ENCODE measurements at regions not wholly inside any gene's neighbourhood (a gene's known extent, or its start where the extent isn't known, plus 50 kb on each side); places are given as distances from the start of the nearest gene placed in this dataset.

- no peak for DNase-seq
Measured at GRCh38 chr12:123077298-123078119, 73.4 kb downstream of the PITPNM2 start.

- peak; percentile 6 to 31 for DNase-seq
Measured at GRCh38 chr12:123076604-123077297, 74.1 kb downstream of the PITPNM2 start.

DNA sequence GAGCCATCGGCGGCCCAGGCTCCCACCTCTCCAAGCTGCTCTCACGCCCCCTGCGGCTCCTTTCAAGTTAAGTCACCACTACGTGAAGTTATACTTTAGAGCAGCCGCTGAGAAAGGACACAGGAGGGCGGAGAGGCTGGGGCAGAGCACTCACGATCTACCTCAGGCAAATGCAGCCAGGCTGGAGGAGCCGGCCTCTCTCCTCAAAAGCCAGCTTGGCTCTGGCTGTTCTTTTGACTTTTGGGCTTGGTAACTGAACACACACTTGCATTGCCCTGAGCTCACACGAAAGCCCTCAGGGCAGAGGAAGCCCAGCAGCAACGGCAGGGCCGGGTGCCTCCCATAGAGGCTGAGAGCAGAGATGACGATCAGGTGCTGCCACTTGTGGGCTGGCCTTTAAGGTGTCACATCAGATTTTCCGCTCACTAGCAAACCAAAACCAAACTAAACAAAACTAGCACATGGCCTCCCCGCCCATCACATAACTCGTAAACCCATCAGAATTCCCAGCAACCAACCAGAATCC is 75.2 kb downstream of the PITPNM2 start:
- no peak for DNase-seq

DNA sequence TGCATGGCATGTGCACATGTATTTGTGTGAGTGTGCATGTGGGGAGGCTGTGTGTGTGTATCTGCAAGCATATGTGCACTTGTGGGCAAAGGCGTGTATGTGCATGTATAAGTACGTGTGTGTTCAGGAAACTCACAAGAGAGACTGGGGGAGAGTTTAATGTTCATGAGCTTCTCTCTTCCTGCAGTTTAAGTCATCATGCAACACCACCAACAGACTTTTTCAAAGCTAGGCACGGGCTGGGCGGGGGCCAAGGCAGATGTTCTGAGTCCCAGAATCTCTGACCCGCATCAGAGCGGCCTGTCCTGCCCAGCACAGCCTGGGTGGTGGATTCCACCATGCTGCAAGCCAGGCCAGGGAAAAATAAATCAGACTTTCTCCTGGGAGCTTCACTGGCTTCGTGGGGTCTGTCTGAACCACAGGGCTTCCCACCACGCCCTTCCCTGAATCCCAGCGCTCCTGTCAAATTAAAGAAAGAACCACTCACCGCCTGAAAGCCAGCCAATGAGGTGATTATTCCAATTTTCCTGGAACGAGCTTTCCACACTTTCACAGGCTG is 75.7 kb downstream of the PITPNM2 start:
- DNase-seq = no peak

DNA sequence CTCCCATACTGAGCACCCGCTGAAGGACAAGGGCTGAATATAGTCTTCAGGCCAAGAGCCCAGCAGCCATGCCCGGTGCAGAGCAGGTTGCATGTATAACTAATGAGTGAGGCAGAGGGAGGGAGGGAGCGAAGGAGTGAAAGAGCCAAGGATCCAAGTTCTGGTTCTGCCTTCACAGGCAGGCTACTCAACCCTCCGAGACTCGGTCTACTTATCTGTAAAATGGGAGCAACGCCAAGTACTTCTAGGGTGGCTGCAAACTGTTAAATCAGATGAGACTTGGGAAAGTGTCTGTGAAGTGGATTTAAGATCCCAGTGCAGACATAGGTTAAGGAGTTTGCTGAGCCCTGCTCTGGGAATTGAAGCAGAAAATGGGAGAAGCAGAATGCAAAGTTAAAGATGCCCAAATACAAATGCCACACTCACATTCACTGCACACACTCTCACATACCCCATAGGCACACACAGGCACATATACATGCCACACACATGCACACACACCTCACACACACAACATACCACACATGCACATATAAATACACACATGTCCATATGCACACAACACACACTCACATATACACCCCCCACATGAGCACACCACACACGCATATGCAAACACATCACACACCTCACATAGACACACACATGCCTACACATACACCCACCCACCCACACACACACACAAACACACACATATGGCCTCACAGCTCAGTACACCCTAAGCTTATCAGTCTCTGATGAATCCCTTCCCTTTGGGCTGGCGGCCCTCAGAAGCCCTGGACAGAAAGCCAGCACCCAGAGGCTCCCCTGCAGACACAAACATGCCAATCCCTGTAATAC is 76.7 kb downstream of the PITPNM2 start:
- DNase-seq = no peak

DNA sequence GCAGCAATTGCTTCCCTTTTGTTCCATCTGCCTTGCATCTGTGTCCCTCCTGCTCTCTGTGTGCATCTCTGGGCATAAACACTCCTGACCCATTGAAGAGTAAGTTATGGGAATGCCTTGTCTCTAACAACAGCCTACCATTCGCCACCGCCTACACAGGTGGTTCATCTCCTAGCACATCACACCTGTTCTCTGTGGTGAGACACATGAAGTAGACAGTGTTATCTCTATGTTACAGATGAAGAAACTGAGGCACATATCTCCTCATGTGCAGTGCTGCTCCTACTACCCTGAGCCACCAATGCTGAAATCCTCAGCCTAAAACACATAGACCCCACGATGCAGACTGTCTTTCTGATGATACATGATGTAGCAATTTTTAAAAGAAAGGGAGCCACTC is 77.6 kb downstream of the PITPNM2 start:
- no peak for DNase-seq

DNA sequence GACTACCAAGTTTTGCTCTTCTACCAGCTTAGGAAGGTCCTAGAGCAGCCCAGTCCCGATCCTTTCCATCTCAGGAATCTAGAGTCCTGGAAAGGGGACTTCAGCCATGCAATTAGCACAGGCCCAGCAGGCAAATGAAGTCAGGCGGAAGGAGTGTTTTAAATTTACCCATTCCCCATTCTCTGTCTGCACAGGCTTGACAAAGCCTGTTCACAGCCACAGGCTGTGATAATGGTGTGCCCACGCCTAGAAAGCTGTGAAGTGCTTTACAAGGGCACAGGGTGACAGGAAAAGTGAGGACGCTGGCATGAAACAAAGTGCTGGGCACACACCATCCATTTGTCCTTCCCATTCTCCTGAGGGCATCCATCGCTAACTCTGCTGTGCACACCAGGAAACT is 79.0 kb downstream of the PITPNM2 start:
- no peak for DNase-seq

DNA sequence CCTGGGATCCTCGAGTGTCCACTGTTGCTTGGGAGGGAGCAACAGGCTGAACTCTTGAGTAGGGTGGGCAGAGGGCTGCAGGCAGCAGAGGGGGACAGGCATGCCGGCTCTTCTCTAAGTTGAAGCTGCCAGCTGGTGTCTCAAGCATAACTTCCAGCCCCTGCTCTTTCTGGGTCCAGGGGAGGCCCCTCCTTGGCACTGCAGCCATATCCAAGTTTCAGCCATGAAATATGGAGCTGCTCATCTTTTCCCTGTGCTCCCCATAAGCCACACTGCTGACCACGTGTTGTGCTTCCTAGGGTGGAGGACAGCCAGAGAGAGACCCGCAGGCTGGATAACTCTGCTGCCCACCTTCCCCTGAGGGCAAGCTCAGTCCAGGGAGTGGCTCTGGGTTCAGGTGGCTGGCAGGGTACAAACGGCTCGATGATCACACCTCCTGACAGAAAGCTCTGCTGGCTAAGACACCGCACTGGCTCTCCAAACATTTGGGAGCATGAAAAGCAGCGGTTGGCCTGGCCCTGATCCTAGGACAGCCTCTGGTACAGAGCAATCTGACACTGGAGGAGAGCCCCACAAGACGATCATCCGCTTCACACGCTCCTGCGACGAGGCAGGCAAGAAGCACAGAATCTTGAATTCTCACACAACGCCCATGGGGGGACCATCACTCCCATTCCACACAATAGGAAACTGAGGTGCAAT is 79.6 kb downstream of the PITPNM2 start:
- no peak for DNase-seq

DNA sequence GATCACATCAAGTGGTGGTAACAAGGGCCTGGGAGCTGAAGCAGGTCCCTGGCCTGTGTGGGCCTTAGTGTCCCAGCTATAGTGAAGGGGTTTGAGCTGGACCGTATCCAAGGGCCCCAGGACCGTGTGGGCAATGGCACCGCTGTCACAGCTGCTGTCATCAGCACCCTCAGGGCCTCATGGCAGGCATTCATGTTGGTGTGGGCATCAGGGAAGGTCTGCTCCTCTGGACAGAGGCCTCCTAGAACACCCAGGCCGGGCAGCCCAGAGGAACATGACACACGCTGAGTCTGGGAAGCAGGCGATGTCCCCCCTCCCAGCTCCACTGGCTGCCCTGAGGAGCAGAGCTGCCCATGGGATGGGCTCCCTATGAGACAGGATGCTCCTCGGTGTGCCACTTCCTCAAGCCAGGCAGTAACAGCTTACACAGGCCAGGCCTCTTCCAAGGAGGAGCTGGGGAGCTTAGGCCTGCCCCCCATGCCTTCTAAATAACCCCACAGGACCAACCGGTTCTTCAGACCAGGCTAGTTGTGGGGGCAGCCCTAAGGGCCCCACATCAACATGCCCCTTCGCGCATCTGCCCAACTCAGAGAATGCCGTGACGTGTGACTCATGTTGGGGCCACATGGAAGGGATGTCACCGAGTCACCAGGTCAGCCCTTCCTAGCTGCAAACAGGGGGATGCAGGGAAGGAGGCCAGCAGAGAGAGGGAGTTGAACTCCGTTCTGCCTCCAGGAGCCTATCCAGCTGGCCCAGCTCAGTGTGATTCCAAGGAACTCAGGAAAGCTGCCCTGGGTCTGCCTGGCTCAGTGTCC is 80.4 kb downstream of the PITPNM2 start:
- peak in 1 of 2 experiments; percentile 15 for DNase-seq

GRCh38 chr12:123069436-123070266 is 81.2 kb downstream of the PITPNM2 start:
- DNase-seq = no peak

- no peak for DNase-seq
Measured at GRCh38 chr12:123067654-123068053, 83.2 kb downstream of the PITPNM2 start.

DNA sequence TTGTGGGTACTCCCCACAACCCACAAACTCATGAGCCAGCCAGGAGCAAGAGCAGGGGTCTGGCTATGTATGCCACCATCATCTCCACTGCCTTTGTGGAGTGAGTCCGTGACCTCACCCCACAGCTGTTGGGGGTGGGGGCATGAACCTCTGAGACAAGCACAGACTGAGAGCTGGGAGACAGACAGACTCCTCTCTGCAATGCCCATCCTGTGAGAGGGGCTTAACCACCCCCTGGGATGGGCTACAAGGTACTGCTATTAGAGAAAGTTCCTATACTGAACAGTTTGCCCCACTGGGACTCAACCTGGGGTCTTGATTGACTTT is 84.5 kb downstream of the PITPNM2 start:
- DNase-seq = no peak

DNA sequence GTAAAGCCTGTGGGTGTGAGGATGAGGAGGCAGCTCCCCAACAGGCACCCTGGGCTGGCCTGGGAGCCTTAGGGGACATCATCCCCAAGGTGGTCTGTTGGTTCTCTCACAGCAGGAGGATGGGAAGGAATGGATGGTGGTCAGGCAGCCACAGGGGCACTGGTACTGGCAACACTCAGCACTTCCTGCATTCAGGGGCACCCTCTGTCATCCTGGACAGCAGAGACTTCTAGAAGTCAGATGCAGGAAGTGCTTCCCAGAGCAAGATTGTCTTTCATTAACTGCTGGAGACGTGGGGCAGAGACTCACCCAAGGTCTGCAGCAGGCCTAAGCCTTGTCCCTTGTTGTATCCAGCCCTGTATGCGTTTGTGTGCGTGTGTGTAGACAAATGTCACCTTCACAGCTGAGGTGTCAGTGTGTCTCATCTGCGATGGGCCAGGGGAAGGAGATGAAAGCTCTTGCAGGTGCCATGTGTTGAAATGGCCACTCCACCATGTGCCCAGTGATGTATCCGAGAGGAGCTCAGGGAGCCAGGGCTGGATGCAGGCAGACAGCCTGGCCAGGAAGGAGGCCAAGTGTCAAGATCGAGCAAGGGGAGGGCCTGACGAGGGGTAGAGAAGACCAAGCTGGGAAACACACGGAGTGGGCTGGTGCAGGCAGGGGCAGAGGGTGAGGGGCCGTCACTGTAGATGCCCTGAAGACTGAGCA is 85.1 kb downstream of the PITPNM2 start:
- DNase-seq = no peak

GRCh38 chr12:123064885-123065619 is 84.6 kb downstream of the ARL6IP4 start:
- no peak for DNase-seq

DNA sequence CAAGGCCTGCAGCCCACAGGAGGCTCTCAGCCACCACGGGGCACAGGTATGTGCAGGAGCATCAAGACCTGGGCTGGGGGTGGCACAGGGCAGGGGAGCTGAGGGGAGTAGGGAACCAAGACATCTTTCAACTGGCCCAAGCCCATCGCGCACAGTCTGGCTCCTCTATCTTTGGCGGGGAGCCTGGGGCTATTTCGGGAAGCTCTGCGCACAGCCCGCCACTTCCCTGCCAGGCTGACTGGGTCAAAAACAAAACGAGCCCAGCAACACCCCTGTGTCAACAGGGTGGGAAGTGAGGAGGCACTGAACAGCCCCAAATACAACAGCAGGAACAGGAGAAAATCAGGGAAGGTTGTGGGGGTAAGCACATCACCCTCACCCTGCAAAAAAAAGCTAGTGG is 83.9 kb downstream of the ARL6IP4 start:
- no peak for DNase-seq

DNA sequence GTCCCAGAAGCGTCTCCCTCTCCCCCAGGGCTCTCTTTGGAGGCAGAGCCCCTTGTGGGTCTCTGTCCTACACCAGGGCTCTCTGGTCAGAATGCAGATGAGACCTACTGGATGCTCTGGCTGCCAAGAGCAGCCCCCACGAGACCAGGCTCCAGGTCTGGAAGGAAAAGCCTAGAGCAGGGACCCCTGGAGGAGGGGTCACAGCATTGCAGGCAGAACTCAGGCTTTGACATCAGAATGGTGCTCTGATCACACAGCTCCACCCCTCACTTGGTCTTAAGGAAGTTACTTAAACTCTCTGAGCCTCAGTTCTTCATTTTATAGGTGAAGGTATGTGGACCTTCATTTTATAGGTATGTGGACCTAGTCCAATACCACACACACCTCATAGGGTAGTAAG is 83.1 kb downstream of the ARL6IP4 start:
- peak; percentile 51 to 75 for DNase-seq

- peak; percentile 35 to 39 for DNase-seq
Measured at GRCh38 chr12:123062681-123063486, 82.4 kb downstream of the ARL6IP4 start.
